K562 (cell line): ENCODE measurements at regions not wholly inside any gene's neighbourhood (a gene's known extent, or its start where the extent isn't known, plus 50 kb on each side); places are given as distances from the start of the nearest gene placed in this dataset.

Experiments
- ATAC-seq: fragments of 200-7000 bp; cut with Tn5 transposase; 3 replicates; pipeline ENCODE4 v1.9.1; 2020; ENCODE audit warnings: moderate library complexity
- BruUV-seq: library from RNA; stranded (reverse); fragments of 400-500 nt; replicated peaks from 2 replicates; lab custom pipeline; 2021; lab: Mats Ljungman, UMichigan
- CTCF ChIA-PET: fragments of 300-600 bp; formaldehyde crosslinking; extraction: SDS; loops from one replicate; lab custom pipeline; 2021; ENCODE audit warnings: low intra/inter-chr PET ratio; lab: Yijun Ruan, JAX
- POLR2A ChIA-PET: fragments of 300-600, 350-650 bp; sonication (Branson Sonifier 250); formaldehyde crosslinking; extraction: SDS; loops from one replicate; lab custom pipeline; 2021; ENCODE audit warnings: antibody characterized with exemption, inconsistent platforms; lab: Yijun Ruan, JAX
- DNase-seq, 4 experiments: peaks; one replicate each; pipeline versions ENCODE4 v3.0.0 to v3.0.0-alpha.2; 2011 to 2018; ENCODE audit warnings: low spot score in 3 of 4, mixed read lengths in 3 of 4; ENCODE audit errors: extremely low read depth in 1 of 4
- FAIRE-seq: peaks from 2 replicates; lab custom pipeline; 2011; peaks lifted over from hg19 to GRCh38; lab: Jason Lieb, UNC
- H2AFZ ChIP-seq: 2 replicates; pipeline ENCODE4 v1.6.0; 2011; ENCODE audit warnings: low read depth, low read length, control low read depth, inconsistent platforms
- H3K27ac ChIP-seq: fragments of 200-600 bp; 3 replicates; pipeline ENCODE4 v1.8.0; 2011; ENCODE audit warnings: low read depth, mild to moderate bottlenecking, control low read depth, inconsistent platforms, low read length, moderate library complexity, mixed read lengths; ENCODE audit errors: extremely low read depth
- H3K27me3 ChIP-seq, 2 experiments: fragments of 300-600 bp in 1 of 2; 2 replicates in 1 of 2; 3 replicates in 1 of 2; pipeline versions ENCODE4 v1.6.0 to v1.8.0; 2011; ENCODE audit warnings: inconsistent platforms in 2 of 2, low read length in 2 of 2, mild to moderate bottlenecking in 1 of 2, mixed read lengths in 1 of 2, moderate library complexity in 1 of 2; ENCODE audit not compliant: control insufficient read depth in 2 of 2, insufficient read depth in 2 of 2
- H3K36me3 ChIP-seq: fragments of 300-600 bp; 3 replicates; pipeline ENCODE4 v1.8.0; 2011; ENCODE audit warnings: mild to moderate bottlenecking, low read length, inconsistent platforms; ENCODE audit not compliant: control insufficient read depth, insufficient read depth
- H3K4me1 ChIP-seq, 2 experiments: fragments of 200-600 bp in 1 of 2; replicated peaks in 1 of 2; 2 replicates in 1 of 2; 3 replicates in 1 of 2; pipeline versions ENCODE4 v1.5.1 to v1.8.0; 2011; ENCODE audit warnings: inconsistent platforms in 2 of 2, low read length in 2 of 2, mild to moderate bottlenecking in 1 of 2, mixed read lengths in 1 of 2, moderate library complexity in 1 of 2; ENCODE audit not compliant: control insufficient read depth in 2 of 2, insufficient read depth in 2 of 2
- H3K4me2 ChIP-seq: 2 replicates; pipeline ENCODE4 v1.6.1; 2011; ENCODE audit warnings: low read length, control low read depth, inconsistent platforms, mixed read lengths; ENCODE audit not compliant: insufficient read depth
- H3K4me3 ChIP-seq: fragments of 200-600 bp; sonication (generic), shearing (Covaris generic); 2 replicates; pipeline ENCODE4 v1.5.1; 2016; ENCODE audit warnings: control low read depth, inconsistent platforms
- H3K79me2 ChIP-seq: fragments of 200-600 bp; 3 replicates; pipeline ENCODE4 v1.8.0; 2011; ENCODE audit warnings: low read length, inconsistent platforms; ENCODE audit not compliant: control insufficient read depth, insufficient read depth
- H3K9ac ChIP-seq, 2 experiments: 2 replicates each; pipeline versions ENCODE4 v1.6.0 to v1.6.1; 2011; ENCODE audit warnings: low read depth in 2 of 2, low read length in 2 of 2, control low read depth in 1 of 2, inconsistent platforms in 1 of 2, mild to moderate bottlenecking in 1 of 2, mixed read lengths in 1 of 2; ENCODE audit not compliant: insufficient read depth in 1 of 2
- H3K9me1 ChIP-seq: one replicate; pipeline ENCODE4 v1.6.0; 2011; ENCODE audit warnings: inconsistent platforms, mild to moderate bottlenecking, low read length, moderate library complexity; ENCODE audit not compliant: control insufficient read depth, insufficient read depth
- H3K9me3 ChIP-seq: replicated peaks from 2 replicates; pipeline ENCODE4 v1.5.1; 2011; ENCODE audit warnings: low read depth, low read length, inconsistent platforms; ENCODE audit not compliant: control insufficient read depth, insufficient read depth
- H4K20me1 ChIP-seq: replicated peaks from 2 replicates; pipeline ENCODE4 v1.6.1; 2011; ENCODE audit warnings: low read length, inconsistent platforms, mixed read lengths; ENCODE audit not compliant: control insufficient read depth, insufficient read depth
- ATF6 ChIP-seq: sonication (generic); formaldehyde crosslinking; IDR thresholded peaks from 2 replicates; pipeline ENCODE4 v1.4.0; 2020; ENCODE audit warnings: mild to moderate bottlenecking, missing genetic modification reagents
- BCLAF1 ChIP-seq, 2 experiments: fragments of 450-650 bp in 1 of 2; IDR thresholded peaks; 2 replicates each; pipeline ENCODE4 v1.6.1; 2011 to 2017; ENCODE audit warnings: low read depth in 2 of 2, antibody characterized with exemption in 1 of 2, borderline replicate concordance in 1 of 2, low read length in 1 of 2, mild to moderate bottlenecking in 1 of 2, mixed read lengths in 1 of 2; ENCODE audit not compliant: control insufficient read depth in 1 of 2
- CHAMP1 ChIP-seq: fragments of 450-650 bp; IDR thresholded peaks from 2 replicates; pipeline ENCODE4 v1.6.1; 2016; ENCODE audit warnings: mild to moderate bottlenecking
- DACH1 ChIP-seq: fragments of 450-650 bp; IDR thresholded peaks from 2 replicates; pipeline ENCODE4 v1.6.1; 2018; ENCODE audit not compliant: partially characterized antibody
- E2F6 ChIP-seq, 2 experiments: IDR thresholded peaks; 2 replicates each; pipeline ENCODE4 v1.6.1; 2011; ENCODE audit warnings: borderline replicate concordance in 1 of 2, control low read depth in 1 of 2, low read depth in 1 of 2, low read length in 1 of 2, mild to moderate bottlenecking in 1 of 2, mixed read lengths in 1 of 2, moderate library complexity in 1 of 2; ENCODE audit not compliant: insufficient read depth in 1 of 2, insufficient read length in 1 of 2, poor library complexity in 1 of 2, severe bottlenecking in 1 of 2; ENCODE audit errors: extremely low read depth in 1 of 2
- ERF ChIP-seq: fragments of 450-650 bp; formaldehyde crosslinking; IDR thresholded peaks from 2 replicates; pipeline ENCODE4 v1.4.0; 2020; ENCODE audit warnings: mild to moderate bottlenecking, mixed read lengths
- TEAD4 ChIP-seq, 2 experiments: sonication (generic) in 1 of 2; formaldehyde crosslinking in 1 of 2; IDR thresholded peaks; 2 replicates each; pipeline versions ENCODE4 v1.6.1 to v1.8.0; 2012 to 2022; ENCODE audit warnings: borderline replicate concordance in 1 of 2, inconsistent platforms in 1 of 2, low read length in 1 of 2, mild to moderate bottlenecking in 1 of 2, missing genetic modification reagents in 1 of 2
- U2AF2 ChIP-seq: fragments of 200-400 bp; formaldehyde crosslinking; optimal IDR thresholded peaks from 2 replicates; pipeline ENCODE3; 2017; ENCODE audit warnings: low read depth, mild to moderate bottlenecking, low read length
- ZNF311 ChIP-seq: fragments of 250-450 bp; sonication (Bioruptor Pico); IDR thresholded peaks from 2 replicates; pipeline ENCODE4 v1.4.0; 2020; ENCODE audit warnings: mild to moderate bottlenecking, moderate library complexity
- ZNF436 ChIP-seq: fragments of 250-450, 450-650 bp; sonication (Bioruptor Pico); formaldehyde crosslinking; IDR thresholded peaks from 2 replicates; pipeline ENCODE4 v1.7.0; 2020; ENCODE audit warnings: mild to moderate bottlenecking
- WGBS: fragments of 100-300 bp; shearing (Covaris generic); methylation state at CpG from one replicate; pipeline ENCODE4 v1.1.6; 2016; ENCODE audit warnings: low coverage, mixed read lengths; ENCODE audit not compliant: insufficient coverage; ENCODE audit errors: missing lambda C conversion rate; 5-methylcytosine and 5-hydroxymethylcytosine counted together
- in situ Hi-C: fragments of 300-500 bp; cut with MboI; formaldehyde crosslinking; loops from 4 replicates; pipeline ENCODE4 v1.15.0; 2018; ENCODE audit warnings: inconsistent platforms, mixed read lengths
- intact Hi-C: fragments of 100-400 bp; cut with micrococcal nuclease; formaldehyde crosslinking; loops from 2 replicates; pipeline ENCODE4 v1.14.2; 2022

- Histone ChIP-seq H3K9ac (no peak overlapping the region), H3K4me1 (peaks cover 0 to 3% of the 10 kb centered on the region in 2 experiments; a peak in 1 of 5 replicates), H2AFZ (no peak overlapping the region), H3K27me3 (peaks cover 14 to 81% of the 10 kb centered on the region in 2 experiments; a peak in 4 of 5 replicates), H3K9me1 (no peaks in the 10 kb centered on the region), H4K20me1 (peaks cover 8% of the 10 kb centered on the region), H3K27ac (no peak overlapping the region), H3K36me3 (no peaks in the 10 kb centered on the region), H3K9me3 (no peaks in the 10 kb centered on the region), H3K4me3 (no peak overlapping the region), H3K79me2 (no peaks in the 10 kb centered on the region), H3K4me2 (no peak overlapping the region)
- FAIRE-seq (no peak), DNase-seq (no peak), ATAC-seq (no peak)
- TF ChIP-seq ATF6 (CRISPR knock-in tag): no peak
- no peak for TF ChIP-seq ZNF436
- no peak for TF ChIP-seq BCLAF1 (IDR thresholded peaks at IDR 0.05; ENCODE audit: borderline replicate concordance in 1 of 2, control insufficient read depth in 1 of 2, low read depth in 2 of 2, low read length in 1 of 2)
- TF ChIP-seq ERF: no peak
- no peak for TF ChIP-seq ZNF311 (CRISPR knock-in tag)
- TF ChIP-seq CHAMP1: no peak
- no peak for TF ChIP-seq E2F6 (IDR thresholded peaks at IDR 0.05; ENCODE audit: borderline replicate concordance in 1 of 2, extremely low read depth in 1 of 2, insufficient read depth in 1 of 2, insufficient read length in 1 of 2, low read depth in 1 of 2, low read length in 1 of 2, poor library complexity in 1 of 2, severe bottlenecking in 1 of 2)
- no peak for TF ChIP-seq TEAD4 (IDR thresholded peaks at IDR 0.05; ENCODE audit: low read length)
- no peak for TF ChIP-seq TEAD4 (CRISPR knock-in tag; IDR thresholded peaks at IDR 0.05; ENCODE audit: borderline replicate concordance)
- no peak for TF ChIP-seq DACH1
- no peak for TF ChIP-seq U2AF2
- BruUV-seq: no TSS peak
- WGBS: 0% methylated on average over 8 of the region's 8 CpGs
- CTCF ChIA-PET: no interaction called here
- intact Hi-C loops (no loop called here), in situ Hi-C loops (no loop called here)
- POLR2A ChIA-PET: interaction anchor here (0.6 kb wide), 1 partner anchor 25 kb away, joined by 3 read pairs; no protein-coding TSS in a partner anchor
Measured at GRCh38 chr17:79431175-79431574, 179.7 kb downstream of the RBFOX3 start.
